ENCODE measurements at regions not wholly inside any gene's neighbourhood (a gene's known extent, or its start where the extent isn't known, plus 50 kb on each side); places are given as distances from the start of the nearest gene placed in this dataset.

DNA sequence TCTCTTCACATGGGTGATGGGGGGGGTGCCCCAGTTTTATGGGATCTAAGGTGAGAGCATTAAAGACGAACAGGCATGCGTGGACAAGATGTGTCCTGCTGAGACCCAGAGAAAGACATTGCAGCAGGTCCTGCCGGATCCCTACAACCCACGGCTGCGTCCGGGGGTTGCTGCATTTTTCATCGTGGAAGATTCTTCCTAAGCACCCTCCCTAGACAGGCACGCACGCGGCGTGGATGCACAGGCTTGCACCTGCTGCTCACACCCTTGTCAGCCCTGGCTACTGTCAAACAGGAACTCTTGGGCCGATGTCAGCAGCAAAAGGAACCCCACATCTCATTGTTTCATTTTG is 280.6 kb upstream of the RTL1 start:
- DNase-seq: no peak

DNA sequence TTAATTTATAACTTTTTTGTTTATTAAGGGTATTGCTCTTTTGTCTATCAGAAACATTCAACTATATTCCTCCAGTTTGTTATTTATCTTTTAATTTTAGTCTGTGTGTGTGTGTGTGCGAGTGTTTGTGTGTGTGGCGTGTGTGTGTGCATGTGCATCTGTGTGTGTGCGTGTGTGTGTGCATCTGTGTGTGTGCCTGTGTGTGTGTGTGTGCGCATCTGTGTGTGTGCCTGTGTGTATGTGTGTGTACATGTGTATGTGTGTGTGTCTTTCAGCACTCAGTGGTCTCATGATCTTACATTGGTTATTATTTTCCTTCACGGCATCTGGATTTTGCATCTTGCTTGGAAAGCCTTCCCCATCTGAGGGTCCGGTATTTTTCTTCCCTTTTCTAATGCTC is 281.1 kb upstream of the RTL1 start:
- no peak for DNase-seq

DNA sequence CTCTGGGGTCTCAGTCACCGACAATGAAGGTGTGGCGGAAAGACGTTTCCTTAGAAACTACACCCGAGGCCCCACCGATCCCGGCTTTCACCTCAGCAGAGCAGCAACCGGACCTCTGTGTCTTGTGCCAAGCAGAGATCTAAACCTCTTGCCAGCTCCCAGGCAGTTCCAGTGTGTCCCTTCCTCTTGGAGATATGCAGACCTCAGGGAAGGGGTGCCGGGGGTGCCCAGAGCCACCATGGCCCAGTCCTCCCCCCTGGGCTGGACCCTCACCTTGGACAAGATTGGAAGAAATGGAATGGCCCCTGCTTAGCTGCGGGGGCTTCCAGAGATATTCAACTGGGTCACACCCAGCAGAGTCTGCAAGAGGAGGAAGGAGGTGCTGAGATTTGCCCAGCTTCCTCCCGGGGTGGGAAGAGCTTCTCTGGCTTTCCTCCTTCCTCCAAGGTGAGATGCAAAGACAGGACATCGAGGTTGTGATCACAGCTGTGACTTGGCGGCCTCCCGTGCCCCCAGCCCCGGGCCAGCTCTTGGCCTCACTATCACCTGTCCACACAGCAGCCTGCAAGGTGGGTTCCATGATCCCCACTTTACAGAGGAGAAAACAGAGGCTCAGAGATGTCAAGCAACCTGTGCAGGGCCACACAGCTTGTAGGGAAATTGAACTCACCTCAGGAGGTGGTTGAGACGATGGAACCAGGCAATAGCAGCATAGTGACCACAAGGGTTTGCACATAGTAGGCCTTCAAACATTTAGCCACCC is 281.7 kb upstream of the RTL1 start:
- no peak for DNase-seq

DNA sequence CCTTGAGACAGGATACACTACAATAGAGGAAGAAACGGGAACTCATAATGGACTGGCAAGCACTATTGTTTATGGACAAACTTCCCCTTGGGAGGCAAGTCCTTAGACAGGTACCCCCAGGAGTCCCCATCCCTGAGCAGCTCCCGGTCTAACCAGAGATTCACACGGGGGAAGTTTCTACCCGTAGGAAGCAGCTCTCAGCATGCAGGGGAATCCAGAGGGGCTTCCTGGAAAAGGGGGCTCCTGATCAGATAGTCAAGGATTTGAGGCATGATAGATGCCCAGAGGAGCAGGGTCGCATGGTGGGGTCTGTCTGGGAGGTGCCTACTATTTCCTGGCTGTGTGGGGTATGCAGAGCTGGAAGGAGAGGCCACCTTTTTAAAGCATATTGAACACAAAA is 282.4 kb upstream of the RTL1 start:
- DNase-seq: no peak

DNA sequence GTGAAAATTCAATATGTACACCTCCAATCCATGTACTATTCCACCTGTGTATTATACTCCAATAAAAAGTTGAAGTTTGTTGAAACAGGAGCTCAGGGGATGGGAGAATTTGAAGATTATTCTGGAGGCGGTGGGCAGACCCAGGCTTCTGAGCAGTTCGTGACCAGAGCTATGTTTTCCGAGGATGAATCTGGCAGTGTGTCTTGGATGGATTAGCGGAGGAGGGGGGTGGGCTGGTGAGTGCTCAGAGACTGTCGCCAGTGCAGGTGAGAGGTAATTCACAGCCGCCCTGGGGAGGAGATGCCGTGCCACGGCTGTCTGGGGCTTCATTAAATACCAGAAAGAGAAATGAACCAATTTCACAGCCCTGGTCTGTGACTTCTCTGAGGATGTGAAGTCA is 283.0 kb upstream of the RTL1 start:
- no peak for DNase-seq

DNA sequence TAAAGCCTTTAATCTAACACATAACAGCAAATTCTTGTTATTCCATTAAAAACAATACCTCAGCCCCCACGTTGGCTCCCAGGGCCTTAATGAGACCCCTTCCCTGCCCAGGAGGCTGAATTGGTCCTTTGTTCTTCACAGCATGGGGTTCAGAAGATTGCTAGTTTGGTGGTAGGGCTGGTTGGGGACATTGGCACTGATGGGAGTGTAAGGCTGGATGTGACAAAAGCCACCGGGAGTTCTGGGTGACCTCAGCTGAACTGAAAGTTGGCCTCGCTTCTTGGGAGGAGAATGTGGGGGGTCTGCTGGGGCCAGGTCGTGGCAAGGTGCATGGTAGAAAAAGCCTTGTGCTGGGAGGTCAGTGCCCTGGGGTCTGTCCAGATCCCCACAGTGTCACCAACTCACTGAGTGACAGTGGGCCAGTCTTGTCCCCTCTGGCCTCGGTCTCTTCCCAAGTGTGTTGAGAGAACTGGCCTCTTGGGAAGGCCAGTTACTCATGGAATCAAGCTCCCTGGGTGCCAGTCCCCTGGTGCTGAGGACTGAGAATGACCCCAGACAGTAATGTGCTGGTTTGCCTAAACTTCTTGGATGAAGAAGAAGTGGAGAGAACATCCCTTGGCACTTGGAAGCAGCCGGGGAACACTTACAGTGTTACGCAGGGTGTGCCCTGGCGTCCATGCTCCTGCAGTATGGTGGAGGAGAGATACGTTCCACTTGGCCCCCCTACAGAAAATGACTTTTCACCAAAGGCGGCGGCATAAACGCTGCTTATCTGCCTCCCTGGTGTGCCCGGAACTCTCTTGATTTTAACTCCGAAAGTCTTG is 283.7 kb upstream of the RTL1 start:
- no peak for DNase-seq

DNA sequence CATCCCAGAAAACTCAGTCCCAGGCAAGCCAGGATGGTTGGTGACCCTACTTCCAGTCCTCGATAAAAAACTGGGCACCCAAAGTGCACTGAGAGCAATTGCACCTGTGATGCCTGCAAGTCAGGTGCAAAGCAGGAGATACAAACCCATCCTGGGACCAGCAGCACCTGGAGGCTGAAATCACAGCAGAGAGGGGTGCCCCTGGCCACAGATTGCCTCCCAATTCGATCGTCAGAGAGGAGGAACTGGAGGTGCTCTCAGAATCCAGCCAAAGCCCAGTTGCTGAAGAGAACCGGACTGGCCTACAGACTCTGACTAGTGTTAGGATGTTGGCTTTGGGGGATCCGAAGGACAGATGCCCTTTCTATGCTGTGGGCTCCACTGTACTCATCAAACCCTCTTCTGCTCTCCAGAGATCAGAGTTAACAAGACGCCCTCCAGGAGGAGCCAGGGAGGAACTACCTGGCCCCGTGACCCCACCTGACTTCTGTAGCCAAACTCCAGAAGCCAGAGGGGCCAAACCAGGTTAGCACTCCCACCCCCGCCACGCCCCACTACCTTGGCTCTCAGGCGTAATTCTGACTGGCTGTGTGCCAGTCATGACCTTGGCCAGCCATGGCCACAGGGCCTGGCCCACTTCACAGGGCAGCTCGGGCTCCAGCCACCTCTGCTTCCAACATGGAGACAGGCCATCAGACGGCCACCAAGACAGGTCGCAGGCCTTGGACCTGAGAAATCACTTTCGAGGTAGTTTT is 284.5 kb upstream of the RTL1 start:
- no peak for DNase-seq

DNA sequence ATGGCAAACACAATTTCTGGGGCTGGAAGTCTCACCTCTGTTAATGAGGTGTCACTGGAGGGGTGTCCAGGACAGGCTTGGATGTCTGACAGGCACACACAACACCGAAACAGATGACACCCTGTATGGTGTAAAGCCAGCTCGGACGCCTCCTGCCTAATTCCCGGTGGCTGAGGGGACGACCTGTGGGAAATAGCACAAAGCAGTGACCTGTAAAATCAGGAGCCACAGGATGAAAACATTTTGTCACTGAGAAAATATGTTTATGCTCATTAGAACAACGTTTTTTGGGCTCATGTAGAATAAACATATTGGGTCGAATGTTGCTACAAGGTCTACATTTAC is 285.0 kb upstream of the RTL1 start:
- DNase-seq: no peak

DNA sequence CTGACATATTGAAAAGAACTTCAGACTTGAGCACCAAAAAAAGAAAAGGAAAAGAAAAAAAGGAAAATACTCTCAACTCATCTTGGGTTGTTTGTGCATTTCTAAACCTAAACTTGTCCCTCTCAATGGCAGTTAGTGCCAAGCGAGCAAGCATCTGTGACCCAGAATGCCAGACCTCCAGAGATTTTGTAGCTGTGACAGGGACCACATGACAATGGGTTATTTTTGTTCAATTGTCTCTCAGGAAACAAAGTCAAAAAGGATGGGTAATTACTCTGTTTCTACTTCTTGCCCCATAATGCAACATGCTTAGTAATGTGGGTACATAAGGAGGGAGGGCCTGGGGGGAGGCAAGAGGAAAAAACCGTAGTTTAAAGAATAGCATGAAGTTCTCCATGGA is 285.7 kb upstream of the RTL1 start:
- no peak for DNase-seq

DNA sequence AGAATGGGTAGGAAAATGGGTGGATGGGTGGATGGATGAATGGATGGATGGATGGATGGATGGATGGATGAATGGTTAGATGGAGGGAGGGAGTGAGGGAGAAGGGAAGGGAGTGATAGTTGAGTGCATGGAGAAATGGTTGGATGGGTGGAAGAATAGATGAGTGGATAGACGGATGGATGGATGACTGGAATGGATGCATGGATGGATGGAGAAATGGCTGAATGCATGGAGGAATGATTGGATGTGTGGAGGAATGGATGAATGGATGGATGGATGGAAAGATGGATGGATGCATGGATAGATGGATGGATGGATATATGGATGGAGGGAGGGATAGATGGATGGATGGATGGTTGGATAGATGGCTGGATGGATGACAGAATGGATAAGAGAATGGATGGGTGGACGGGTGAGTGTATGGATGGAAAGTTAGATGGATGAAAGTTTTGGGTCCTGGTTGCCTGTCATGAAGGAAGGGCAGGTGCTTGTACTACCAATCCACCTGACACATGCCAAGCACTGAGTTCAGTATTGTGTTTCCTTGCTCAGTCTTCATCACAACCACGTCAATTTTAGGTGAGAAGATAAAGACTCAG is 286.5 kb upstream of the RTL1 start:
- no peak for DNase-seq

DNA sequence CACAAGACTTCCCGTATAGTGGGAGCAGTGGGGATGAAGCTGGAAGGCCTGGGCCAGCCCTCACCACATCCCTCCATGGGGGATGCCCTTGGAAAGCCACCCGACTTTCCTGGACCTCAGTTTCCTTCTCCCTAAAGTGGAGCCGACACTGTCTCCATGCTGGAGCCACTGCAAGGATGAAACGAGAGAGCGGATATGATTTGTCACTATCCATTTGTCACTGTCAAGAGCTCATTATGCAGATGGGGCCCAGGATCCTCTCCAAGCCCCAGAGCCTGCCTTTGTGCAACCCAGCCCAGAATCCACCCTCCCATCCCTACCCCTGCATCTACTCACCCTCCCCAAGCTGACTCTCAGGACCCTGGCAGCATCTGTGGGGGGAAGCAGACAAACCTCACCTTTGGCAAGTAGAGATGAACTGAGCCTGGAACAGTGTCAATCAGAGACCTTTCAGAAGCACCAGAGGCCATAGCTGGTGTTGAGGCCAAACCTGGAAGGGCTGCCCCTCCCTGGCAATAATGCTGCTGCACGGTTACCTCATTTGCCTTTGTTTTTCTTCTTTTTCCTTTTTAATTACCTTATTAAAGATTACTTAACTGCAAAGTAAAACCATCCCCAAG is 287.7 kb upstream of the RTL1 start:
- no peak for DNase-seq

DNA sequence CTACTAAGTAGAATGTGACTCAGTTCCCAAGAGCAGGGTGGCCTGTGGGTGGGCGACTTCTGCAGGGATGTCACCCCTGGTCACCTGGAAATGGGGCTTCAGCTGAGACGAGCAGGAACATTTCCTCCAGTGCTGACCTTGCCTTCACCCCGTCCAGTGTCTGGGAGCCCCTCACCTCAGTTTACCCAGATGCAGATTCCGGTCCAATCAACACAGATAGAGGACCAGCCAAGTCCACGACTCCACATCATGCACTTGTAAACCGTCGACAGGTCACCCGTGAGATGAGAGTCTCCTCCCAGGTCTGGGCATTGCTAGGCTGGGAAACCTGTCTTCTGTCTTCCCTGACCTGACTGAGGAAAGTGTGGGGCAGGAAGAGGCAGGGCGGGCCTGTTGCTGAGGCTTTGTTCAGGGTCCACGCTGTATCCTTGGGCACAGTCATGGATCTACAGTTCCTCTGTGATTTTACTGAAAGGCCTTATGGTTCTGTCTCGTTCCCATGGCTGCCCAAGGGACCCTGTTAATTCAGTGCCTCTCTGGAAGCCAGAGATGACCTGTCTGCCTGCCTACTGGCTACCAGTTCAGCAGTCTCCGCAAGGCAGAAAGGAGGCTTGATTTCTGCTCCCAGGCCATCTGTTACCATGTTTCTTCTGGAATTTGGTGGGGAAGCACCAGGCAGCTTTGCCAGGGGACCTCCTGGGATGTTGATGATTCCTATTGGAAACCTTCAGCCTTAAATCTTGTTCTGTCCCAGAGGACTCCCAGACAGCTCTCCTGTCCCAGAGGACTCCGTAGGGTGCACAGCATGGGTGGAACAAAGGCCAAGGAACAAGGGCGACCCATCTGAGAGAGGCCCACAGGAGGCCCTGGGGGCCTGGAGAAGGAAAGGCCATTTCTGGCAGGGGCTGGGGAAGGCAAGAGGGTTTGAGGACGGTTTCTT is 288.5 kb upstream of the RTL1 start:
- DNase-seq: no peak

DNA sequence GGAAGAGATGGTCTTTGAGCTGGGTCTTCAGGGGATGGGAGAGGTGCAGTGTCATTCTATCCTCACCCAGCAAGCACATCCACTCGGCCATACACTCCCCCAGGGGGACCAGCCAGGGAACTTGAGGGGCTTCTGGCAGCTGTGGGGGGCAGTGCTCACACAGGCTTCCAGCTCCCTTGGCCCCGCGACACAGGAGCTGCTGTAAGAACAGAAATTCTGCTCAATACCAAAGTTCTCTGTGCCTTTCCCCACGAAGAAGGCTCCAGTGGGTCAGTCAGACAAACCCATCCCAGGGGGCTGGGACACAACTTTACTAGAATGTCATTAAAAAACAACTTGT is 289.1 kb upstream of the RTL1 start:
- DNase-seq: no peak

DNA sequence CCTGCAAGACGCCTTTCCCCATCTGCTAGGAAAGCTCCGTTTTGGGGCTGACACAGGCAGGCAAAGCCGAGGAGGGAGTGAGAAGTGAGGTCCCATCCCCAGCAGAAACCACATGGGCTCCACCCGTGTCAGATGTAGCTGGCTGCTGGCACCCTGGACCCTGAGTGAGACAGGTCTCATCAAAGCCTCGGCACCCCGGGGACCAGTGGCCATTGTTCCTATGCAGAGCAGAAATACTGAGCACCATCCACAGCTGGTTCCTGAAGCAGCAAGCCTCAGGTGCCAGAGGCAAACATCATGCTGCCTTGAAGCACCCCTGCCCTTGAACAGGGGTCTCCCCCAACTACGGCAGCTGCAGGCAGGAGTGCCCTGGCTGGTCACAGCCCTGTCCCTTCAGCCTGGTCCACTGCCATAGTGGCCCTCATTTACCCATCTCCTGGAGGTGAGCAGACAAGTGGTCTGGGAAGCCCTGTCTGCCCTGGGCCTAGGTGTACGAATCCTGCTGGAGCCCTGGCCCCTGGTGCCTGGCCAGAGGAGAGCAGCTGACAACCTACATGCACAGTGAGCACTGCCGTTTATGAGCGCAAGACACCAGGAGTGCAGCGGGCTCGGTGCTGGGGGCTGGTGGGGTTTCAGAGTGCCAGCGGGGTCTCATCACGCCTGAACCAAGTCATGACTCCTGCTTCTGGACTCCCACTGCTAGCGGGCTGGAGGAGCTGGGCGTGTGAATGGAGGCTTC is 289.8 kb upstream of the RTL1 start:
- no peak for DNase-seq

DNA sequence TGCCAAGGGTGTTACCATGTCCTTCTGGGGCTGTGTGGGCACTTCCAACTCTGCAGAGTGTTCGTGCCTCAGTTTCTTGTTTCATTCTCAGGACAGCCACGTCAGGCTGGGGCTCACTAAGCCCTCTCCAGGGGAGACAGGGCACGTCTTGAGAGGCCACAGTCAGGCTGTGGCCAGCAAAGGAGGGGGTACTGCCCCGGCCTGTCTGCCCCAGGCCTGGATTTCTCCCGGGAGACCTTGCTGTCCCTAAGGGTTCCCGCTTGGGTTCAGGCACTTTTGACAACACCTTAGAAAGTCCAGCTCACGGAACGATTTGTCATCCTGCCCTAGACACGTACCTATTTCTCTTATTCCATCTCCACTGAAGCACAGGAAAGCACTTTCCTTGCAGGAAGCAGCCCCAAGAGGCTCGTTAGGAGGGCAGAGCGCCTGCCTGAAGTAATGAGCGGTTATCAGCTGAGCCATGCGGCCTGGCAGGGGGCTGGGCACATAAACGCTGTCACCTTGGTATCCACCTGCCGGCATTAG is 290.4 kb upstream of the RTL1 start:
- no peak for DNase-seq

DNA sequence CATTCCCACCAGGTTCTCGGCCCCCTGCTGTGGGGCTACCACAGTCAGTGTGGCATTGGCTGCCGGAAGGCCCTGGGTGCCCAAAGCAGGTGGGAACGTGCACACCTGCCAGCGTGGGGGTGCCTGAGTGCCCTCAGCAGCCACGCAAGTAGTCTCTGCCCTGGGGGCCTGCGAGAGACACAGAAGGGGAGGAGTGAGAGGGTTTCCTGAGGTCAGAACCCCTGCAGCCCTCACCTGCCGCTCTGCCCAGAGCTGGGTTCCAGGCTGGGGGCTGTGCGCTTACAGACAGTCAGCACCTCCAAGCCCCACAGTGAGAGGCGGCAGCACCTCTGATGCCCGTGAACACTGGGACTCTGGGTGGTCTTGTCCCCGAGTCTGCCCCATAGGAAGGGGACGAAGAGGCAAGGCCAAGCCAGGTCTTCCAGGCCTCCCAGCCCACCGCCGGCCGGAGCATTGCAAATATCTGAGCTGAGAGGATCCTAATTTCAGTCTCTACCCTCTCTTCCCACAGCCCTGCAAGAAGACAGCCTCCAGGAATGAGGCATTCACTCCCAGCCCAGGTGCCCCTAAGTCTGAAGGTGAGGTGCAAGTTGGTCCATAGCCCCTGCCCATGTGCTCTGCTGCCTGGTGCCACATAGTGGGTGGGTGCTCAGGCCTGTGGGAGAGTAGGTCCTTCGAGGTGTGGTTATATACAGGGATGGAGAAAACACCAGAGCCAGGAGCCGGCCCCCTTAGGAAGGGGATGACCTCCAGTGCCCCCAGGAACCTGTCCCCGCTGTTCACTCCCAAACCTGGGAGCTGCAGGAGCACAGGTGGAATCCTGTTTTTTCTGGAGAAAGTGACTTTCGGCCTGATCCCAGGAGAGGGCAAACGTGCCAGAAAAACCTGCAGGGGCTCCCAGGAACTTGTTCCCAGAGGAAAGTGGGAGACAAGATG is 291.1 kb upstream of the RTL1 start:
- no peak for DNase-seq

DNA sequence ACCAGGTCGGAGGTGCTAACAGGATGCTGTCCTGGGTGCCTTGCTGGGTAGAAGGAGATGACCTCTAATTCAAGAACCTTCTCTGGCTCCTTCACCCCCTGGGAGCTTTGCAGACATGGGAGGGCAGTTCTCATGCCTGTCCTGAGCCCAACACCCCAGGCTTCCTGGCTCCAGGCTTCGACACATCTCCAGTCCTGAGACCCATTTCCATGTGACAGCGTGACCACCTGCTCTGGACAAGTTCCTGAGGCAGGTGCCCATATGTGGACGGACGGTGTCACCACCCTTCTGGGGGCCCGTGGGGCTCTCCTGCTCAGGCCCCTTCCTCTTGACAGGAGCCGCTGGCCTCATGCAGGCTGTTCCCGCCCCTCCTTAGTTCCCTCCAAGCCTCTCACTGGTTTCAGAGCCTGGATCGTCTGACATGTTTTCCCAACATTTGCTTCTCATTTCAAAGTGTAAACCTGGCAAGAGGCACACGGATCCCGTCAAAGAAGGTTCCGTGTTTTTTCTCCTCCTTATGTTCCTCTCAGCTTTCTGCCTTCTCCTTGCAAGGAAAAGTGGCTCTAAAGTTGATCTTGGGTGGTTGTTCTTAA is 291.9 kb upstream of the RTL1 start:
- DNase-seq: no peak

DNA sequence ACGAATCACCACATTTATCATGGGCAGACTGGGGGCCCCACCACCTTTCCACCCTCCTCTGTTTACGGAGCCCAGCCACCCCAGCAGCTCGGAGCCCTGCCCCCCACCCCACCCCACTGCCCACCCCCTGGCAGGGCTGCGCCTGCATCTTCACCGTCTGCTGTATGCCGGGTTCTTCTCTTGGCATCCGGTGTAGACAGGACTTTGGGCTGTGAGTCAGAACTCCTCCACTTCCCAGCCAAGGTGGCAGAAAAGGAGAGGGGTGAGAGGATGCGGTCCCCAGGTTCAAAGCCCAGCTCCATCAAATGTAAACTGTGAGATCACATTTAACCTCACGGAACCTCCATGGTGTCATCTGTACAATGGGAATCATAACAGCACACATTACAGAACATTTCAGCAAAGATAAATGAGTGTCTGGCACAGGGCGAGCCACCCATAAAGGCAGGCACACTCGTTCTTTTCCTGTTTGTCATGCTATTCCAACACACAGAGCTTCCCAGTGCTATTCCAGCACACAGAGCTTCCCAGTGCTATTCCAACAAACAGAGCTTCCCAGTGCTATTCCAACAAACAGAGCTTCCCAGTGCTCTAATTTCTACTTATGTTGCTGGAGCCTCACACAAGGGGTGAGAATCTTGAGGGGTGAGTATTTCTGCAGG is 292.7 kb upstream of the RTL1 start:
- no peak for DNase-seq

Data from activated CD4-positive, alpha-beta T cell treated with anti-CD3 and anti-CD28 coated beads, Interleukin-2, amount 50 U/mL, for 1 hour (primary cell).